Neural cell (in vitro differentiated cells): ENCODE measurements at regions not wholly inside any gene's neighbourhood (a gene's known extent, or its start where the extent isn't known, plus 50 kb on each side); places are given as distances from the start of the nearest gene placed in this dataset.

Source experiments
- H2AFZ ChIP-seq: fragments of 200-600, 300-800 bp; sonication (generic), shearing (Covaris generic); 2 replicates; pipeline ENCODE4 v1.6.0; 2014; ENCODE audit warnings: low read depth, mild to moderate bottlenecking, antibody characterized with exemption, low read length, moderate library complexity
- H3F3A ChIP-seq: fragments of 200-600 bp; shearing (Covaris generic); 2 replicates; pipeline ENCODE4 v1.6.1; 2016; ENCODE audit warnings: mild to moderate bottlenecking, moderate library complexity, mixed read lengths, antibody characterized with exemption, low read length; ENCODE audit not compliant: insufficient read depth, poor library complexity, severe bottlenecking
- H3K27ac ChIP-seq: fragments of 200-600, 300-800 bp; sonication (generic), shearing (Covaris generic); 2 replicates; pipeline ENCODE4 v1.5.1; 2014; ENCODE audit warnings: mild to moderate bottlenecking, low read length, moderate library complexity
- H3K27me3 ChIP-seq: fragments of 300-800, 200-600 bp; sonication (generic), shearing (Covaris generic); 2 replicates; pipeline ENCODE4 v1.6.0; 2014; ENCODE audit warnings: mild to moderate bottlenecking, low read depth, low read length, moderate library complexity; ENCODE audit not compliant: insufficient read depth
- H3K36me3 ChIP-seq: fragments of 300-800, 200-600 bp; sonication (generic), shearing (Covaris generic); 2 replicates; pipeline ENCODE4 v1.5.1; 2014; ENCODE audit warnings: mild to moderate bottlenecking, antibody characterized with exemption, low read length, moderate library complexity; ENCODE audit not compliant: insufficient read depth
- H3K4me2 ChIP-seq: fragments of 300-800, 200-600 bp; sonication (generic), shearing (Covaris generic); 2 replicates; pipeline ENCODE4 v1.6.0; 2014; ENCODE audit warnings: mild to moderate bottlenecking, low read length
- H3K4me3 ChIP-seq: fragments of 300-800, 200-600 bp; sonication (generic), shearing (Covaris generic); 2 replicates; pipeline ENCODE4 v1.5.1; 2014; ENCODE audit warnings: mild to moderate bottlenecking, low read length, moderate library complexity
- H3K79me2 ChIP-seq: fragments of 200-600 bp; shearing (Covaris generic); replicated peaks from 2 replicates; pipeline ENCODE4 v1.6.0; 2014; ENCODE audit warnings: mild to moderate bottlenecking, low read length, moderate library complexity; ENCODE audit not compliant: insufficient read depth
- H3K9ac ChIP-seq: fragments of 300-800, 200-600 bp; sonication (generic), shearing (Covaris generic); 2 replicates; pipeline ENCODE4 v1.6.1; 2016; ENCODE audit warnings: mild to moderate bottlenecking, low read length, mixed read lengths
- H3K9me2 ChIP-seq: fragments of 200-600 bp; shearing (Covaris generic); 2 replicates; pipeline ENCODE4 v1.6.1; 2016; ENCODE audit warnings: mild to moderate bottlenecking, low read length, mixed read lengths; ENCODE audit not compliant: insufficient read depth
- H3K9me3 ChIP-seq: fragments of 200-600, 300-800 bp; sonication (generic), shearing (Covaris generic); 2 replicates; pipeline ENCODE4 v1.6.1; 2016; ENCODE audit warnings: mild to moderate bottlenecking, mixed run types, low read length, moderate library complexity, mixed read lengths
- H4K20me1 ChIP-seq: fragments of 200-600 bp; shearing (Covaris generic); 2 replicates; pipeline ENCODE4 v1.6.1; 2016; ENCODE audit warnings: mild to moderate bottlenecking, mixed run types; ENCODE audit not compliant: insufficient read depth
- CTCF ChIP-seq: fragments of 450-650 bp; IDR thresholded peaks from 2 replicates; pipeline ENCODE4 v1.5.1; 2014; ENCODE audit warnings: antibody characterized with exemption, mild to moderate bottlenecking, moderate library complexity; ENCODE audit not compliant: poor library complexity, severe bottlenecking
- EP300 ChIP-seq: fragments of 450-650 bp; conservative IDR thresholded peaks from 2 replicates; pipeline ENCODE4 v1.6.1; 2014; ENCODE audit warnings: antibody characterized with exemption, mild to moderate bottlenecking, moderate library complexity; ENCODE audit not compliant: poor library complexity, severe bottlenecking
- EZH2 ChIP-seq: fragments of 200-600, 300-800 bp; shearing (Covaris generic), sonication (generic); IDR thresholded peaks from 2 replicates; pipeline ENCODE4 v1.6.1; 2014; ENCODE audit warnings: antibody characterized with exemption, low read length, borderline replicate concordance, mild to moderate bottlenecking; ENCODE audit not compliant: insufficient read depth, poor library complexity, severe bottlenecking
- MXI1 ChIP-seq: fragments of 450-650 bp; conservative IDR thresholded peaks from 2 replicates; pipeline ENCODE4 v1.6.1; 2014; ENCODE audit warnings: antibody characterized with exemption, mild to moderate bottlenecking; ENCODE audit not compliant: poor library complexity, severe bottlenecking
- POLR2AphosphoS5 ChIP-seq: IDR thresholded peaks from 2 replicates; pipeline ENCODE4 v1.6.1; 2012
- RAD21 ChIP-seq: fragments of 450-650 bp; conservative IDR thresholded peaks from 2 replicates; pipeline ENCODE4 v1.6.1; 2014; ENCODE audit warnings: antibody characterized with exemption, mild to moderate bottlenecking, moderate library complexity
- REST ChIP-seq: IDR thresholded peaks from 2 replicates; pipeline ENCODE4 v1.6.1; 2012; ENCODE audit warnings: borderline replicate concordance
- SMC3 ChIP-seq: fragments of 450-650 bp; conservative IDR thresholded peaks from 2 replicates; pipeline ENCODE4 v1.6.1; 2014; ENCODE audit warnings: antibody characterized with exemption, mild to moderate bottlenecking, moderate library complexity; ENCODE audit not compliant: poor library complexity
- TAF1 ChIP-seq: IDR thresholded peaks from 2 replicates; pipeline ENCODE4 v1.6.1; 2012; ENCODE audit warnings: low read depth

- H3K27me3 ChIP-seq: no peaks in the 10 kb centered on the region
- H3K4me3 ChIP-seq: no peak overlapping the region
- H3K36me3 ChIP-seq: no peaks in the 10 kb centered on the region
- H3K9me3 ChIP-seq: no peaks in the 10 kb centered on the region
- no peak for TF ChIP-seq REST
- TF ChIP-seq POLR2AphosphoS5: no peak
- no peak for TF ChIP-seq SMC3
- TF ChIP-seq TAF1: no peak
- no peak for TF ChIP-seq EP300
- TF ChIP-seq MXI1: no peak
- TF ChIP-seq RAD21: no peak
- no peak for TF ChIP-seq CTCF
- TF ChIP-seq EZH2: no peak
- H4K20me1 ChIP-seq: no peaks in the 10 kb centered on the region
- H3K79me2 ChIP-seq: no peaks in the 10 kb centered on the region
- no peak overlapping the region for H3K4me2 ChIP-seq
- H3K9me2 ChIP-seq: no peaks in the 10 kb centered on the region
- no peak overlapping the region for H2AFZ ChIP-seq
- no peaks in the 10 kb centered on the region for H3F3A ChIP-seq
- no peak overlapping the region for H3K9ac ChIP-seq
- H3K27ac ChIP-seq: no peak overlapping the region
Measured at GRCh38 chr11:112310848-112311247, 50.2 kb upstream of the PLET1 start.

GRCh38 chr11:112315057-112315720 lies 54.5 kb upstream of the PLET1 start:
- TF ChIP-seq POLR2AphosphoS5: no peak
- no peak for TF ChIP-seq TAF1
- no peak for TF ChIP-seq REST
- TF ChIP-seq EP300: no peak
- no peak for TF ChIP-seq EZH2
- TF ChIP-seq MXI1: no peak
- TF ChIP-seq RAD21: no peak
- TF ChIP-seq SMC3: no peak
- no peak for TF ChIP-seq CTCF
- Histone ChIP-seq H3K9ac (no peak overlapping the region), H2AFZ (no peak overlapping the region), H3K4me2 (no peak overlapping the region), H3K9me2 (no peaks in the 10 kb centered on the region), H3K9me3 (no peaks in the 10 kb centered on the region), H3K27ac (no peak overlapping the region), H3K36me3 (no peaks in the 10 kb centered on the region), H3K79me2 (no peaks in the 10 kb centered on the region), H4K20me1 (no peaks in the 10 kb centered on the region), H3F3A (no peaks in the 10 kb centered on the region), H3K4me3 (no peak overlapping the region), H3K27me3 (no peaks in the 10 kb centered on the region)
